ENCODE measurements at regions not wholly inside any gene's neighbourhood (a gene's known extent, or its start where the extent isn't known, plus 50 kb on each side); places are given as distances from the start of the nearest gene placed in this dataset.

- TF ChIP-seq CTCF (optimal IDR thresholded peaks at IDR 0.05 in 1 of 3, IDR thresholded peaks at IDR 0.05 in 1 of 3, conservative IDR thresholded peaks at IDR 0.05 in 1 of 3; ENCODE audit: extremely low read depth in 1 of 3, insufficient read depth in 2 of 3, low read length in 3 of 3) (no peak), EZH2 (IDR thresholded peaks at IDR 0.05; ENCODE audit: low read length) (no peak)
These were observed 405.2 kb upstream of the WWC1 start for GRCh38 chr5:167886196-167886595.

Measured in keratinocyte (primary cell).